Brain microvascular endothelial cell (primary cell): ENCODE measurements at regions not wholly inside any gene's neighbourhood (a gene's known extent, or its start where the extent isn't known, plus 50 kb on each side); places are given as distances from the start of the nearest gene placed in this dataset.

Experiments used
- DNase-seq: peaks from one replicate; pipeline ENCODE4 v3.0.0-alpha.2; 2020
- H3K27ac ChIP-seq: fragments of 250-450 bp; sonication (Bioruptor Pico); 2 replicates; pipeline ENCODE4 v1.5.1; 2020; ENCODE audit warnings: mild to moderate bottlenecking, moderate library complexity
- H3K27me3 ChIP-seq: fragments of 250-450 bp; sonication (Bioruptor Pico); replicated peaks from 2 replicates; pipeline ENCODE4 v1.5.1; 2020; ENCODE audit warnings: mild to moderate bottlenecking
- H3K36me3 ChIP-seq: fragments of 250-450 bp; sonication (Bioruptor Pico); replicated peaks from 2 replicates; pipeline ENCODE4 v1.5.1; 2020; ENCODE audit warnings: mild to moderate bottlenecking
- H3K4me3 ChIP-seq: 2 replicates; pipeline ENCODE4 v1.5.1; 2011; ENCODE audit warnings: low read depth, mild to moderate bottlenecking, control low read depth, low read length, moderate library complexity
- CTCF ChIP-seq: IDR thresholded peaks from 2 replicates; pipeline ENCODE4 v1.5.1; 2011; ENCODE audit warnings: low read depth, mild to moderate bottlenecking, moderate library complexity, low read length, control low read depth, inconsistent platforms; ENCODE audit errors: missing control alignments
- in situ Hi-C: cut with HindIII; loops from 2 replicates; pipeline ENCODE4 v1.10.0; 2017; ENCODE audit warnings: low sequenced_read_pairs, low pct_ligation_motif_present

- in situ Hi-C loops = loop anchor here (25.0 kb wide), 1 partner anchor 364 kb away; no protein-coding TSS in a partner anchor
- no peaks in the 10 kb centered on the region for H3K36me3 ChIP-seq
- H3K27ac ChIP-seq = peak overlapping the region; percentile 83
- no peak overlapping the region for H3K4me3 ChIP-seq
- TF ChIP-seq CTCF = no peak
- DNase-seq = peak; percentile 50
- H3K27me3 ChIP-seq = no peaks in the 10 kb centered on the region
These were observed 210.2 kb upstream of the NPY2R start for GRCh38 chr4:154998284-154998683.

GRCh38 chr4:154998773-154999172 lies 209.7 kb upstream of the NPY2R start:
- Histone ChIP-seq H3K4me3 (no peak overlapping the region), H3K36me3 (no peaks in the 10 kb centered on the region), H3K27me3 (no peaks in the 10 kb centered on the region), H3K27ac (peak overlapping the region; percentile 83)
- in situ Hi-C loops = loop anchor here (25.0 kb wide), 1 partner anchor 364 kb away; no protein-coding TSS in a partner anchor
- TF ChIP-seq CTCF = no peak
- no peak for DNase-seq

- TF ChIP-seq CTCF = no peak
- no peaks in the 10 kb centered on the region for H3K36me3 ChIP-seq
- DNase-seq = no peak
- in situ Hi-C loops = loop anchor here (25.0 kb wide), 1 partner anchor 362 kb away; no protein-coding TSS in a partner anchor
- H3K27me3 ChIP-seq = no peaks in the 10 kb centered on the region
- H3K4me3 ChIP-seq = no peak overlapping the region
- no peak overlapping the region for H3K27ac ChIP-seq
These were observed 208.4 kb upstream of the NPY2R start for GRCh38 chr4:154999950-155000578.

GRCh38 chr4:155001251-155001650 lies 207.2 kb upstream of the NPY2R start:
- in situ Hi-C loops = no loop called here
- H3K27ac ChIP-seq = no peak overlapping the region

GRCh38 chr4:155005395-155006090 lies 202.9 kb upstream of the NPY2R start:
- Histone ChIP-seq H3K36me3 (no peaks in the 10 kb centered on the region), H3K27ac (no peak overlapping the region), H3K4me3 (no peak overlapping the region), H3K27me3 (no peaks in the 10 kb centered on the region)
- peak; percentile 42 for DNase-seq
- TF ChIP-seq CTCF = no peak
- in situ Hi-C loops = no loop called here

More at GRCh38 chr4:155001251-155001650, 207.2 kb upstream of the NPY2R start:
- DNase-seq = no peak
- TF ChIP-seq CTCF = no peak
- no peaks in the 10 kb centered on the region for H3K27me3 ChIP-seq
- no peak overlapping the region for H3K4me3 ChIP-seq
- H3K36me3 ChIP-seq = no peaks in the 10 kb centered on the region
